HepG2 (cell line): ENCODE measurements at regions not wholly inside any gene's neighbourhood (a gene's known extent, or its start where the extent isn't known, plus 50 kb on each side); places are given as distances from the start of the nearest gene placed in this dataset.

Experiments used
- ATAC-seq: fragments of 200-7000 bp; cut with Tn5 transposase; 3 replicates; pipeline ENCODE4 v1.9.1; 2020; ENCODE audit warnings: mild to moderate bottlenecking, moderate library complexity
- BruUV-seq: library from RNA; stranded (reverse); fragments of 400-500 nt; replicated peaks from 2 replicates; lab custom pipeline; 2021; lab: Mats Ljungman, UMichigan
- CTCF ChIA-PET: fragments of 300-600 bp; formaldehyde crosslinking; extraction: SDS; loops from one replicate; lab custom pipeline; 2021; ENCODE audit warnings: low total read pairs, inconsistent platforms, low intra/inter-chr PET ratio; lab: Yijun Ruan, JAX
- POLR2A ChIA-PET: fragments of 350-600 bp; sonication (Branson Sonifier 250); formaldehyde crosslinking; loops from one replicate; lab custom pipeline; 2020; ENCODE audit warnings: antibody characterized with exemption, inconsistent platforms; lab: Yijun Ruan, JAX
- DNase-seq: peaks from one replicate; pipeline ENCODE4 v3.0.0-alpha.2; 2015; ENCODE audit warnings: low spot score
- FAIRE-seq: peaks from 3 replicates; lab custom pipeline; 2011; peaks lifted over from hg19 to GRCh38; lab: Jason Lieb, UNC
- H2AFZ ChIP-seq: one replicate; pipeline ENCODE4 v1.6.1; 2011; ENCODE audit warnings: low read length, inconsistent platforms
- H3K27ac ChIP-seq: fragments of 300-600 bp; 3 replicates; pipeline ENCODE4 v1.8.0; 2011; ENCODE audit warnings: mixed run types, mild to moderate bottlenecking, mixed read lengths, low read length, inconsistent platforms; ENCODE audit not compliant: insufficient read depth; ENCODE audit errors: extremely low read length
- H3K27me3 ChIP-seq, 2 experiments: fragments of 200-600 bp in 1 of 2; 2 replicates in 1 of 2; 3 replicates in 1 of 2; pipeline versions ENCODE4 v1.6.0 to v1.8.0; 2011; ENCODE audit warnings: low read length in 2 of 2, mild to moderate bottlenecking in 2 of 2, moderate library complexity in 2 of 2, inconsistent platforms in 1 of 2; ENCODE audit not compliant: insufficient read depth in 2 of 2, control insufficient read depth in 1 of 2
- H3K36me3 ChIP-seq, 2 experiments: fragments of 200-600 bp in 1 of 2; replicated peaks in 1 of 2; 2 replicates in 1 of 2; 3 replicates in 1 of 2; pipeline versions ENCODE4 v1.5.1 to v1.8.0; 2011; ENCODE audit warnings: low read length in 2 of 2, inconsistent platforms in 1 of 2; ENCODE audit not compliant: insufficient read depth in 2 of 2, control insufficient read depth in 1 of 2
- H3K4me1 ChIP-seq: 2 replicates; pipeline ENCODE4 v1.5.1; 2012; ENCODE audit warnings: low read length, inconsistent platforms; ENCODE audit not compliant: insufficient read depth
- H3K4me2 ChIP-seq: 2 replicates; pipeline ENCODE4 v1.6.0; 2011; ENCODE audit warnings: low read depth, low read length, inconsistent platforms
- H3K4me3 ChIP-seq, 3 experiments: fragments of 200-600 bp in 1 of 3; sonication (generic), shearing (Covaris generic) in 1 of 3; replicated peaks in 1 of 3; 2 replicates each; pipeline ENCODE4 v1.5.1; 2011 to 2016; ENCODE audit warnings: low read length in 3 of 3, inconsistent platforms in 2 of 3, low read depth in 2 of 3, mild to moderate bottlenecking in 2 of 3, control low read depth in 1 of 3, mixed read lengths in 1 of 3; ENCODE audit not compliant: insufficient read depth in 1 of 3
- H3K79me2 ChIP-seq: one replicate; pipeline ENCODE4 v1.6.1; 2011; ENCODE audit warnings: low read length, inconsistent platforms; ENCODE audit not compliant: insufficient read depth
- H3K9ac ChIP-seq: 2 replicates; pipeline ENCODE4 v1.6.0; 2011; ENCODE audit warnings: mild to moderate bottlenecking, low read depth, low read length, inconsistent platforms; ENCODE audit not compliant: insufficient read depth
- H3K9me3 ChIP-seq: 2 replicates; pipeline ENCODE4 v1.5.1; 2012; ENCODE audit warnings: mild to moderate bottlenecking, low read length
- H4K20me1 ChIP-seq: 2 replicates; pipeline ENCODE4 v1.6.0; 2011; ENCODE audit warnings: inconsistent platforms, mild to moderate bottlenecking, low read length, moderate library complexity; ENCODE audit not compliant: insufficient read depth
- SNAPC2 ChIP-seq: sonication (generic); formaldehyde crosslinking; IDR thresholded peaks from 2 replicates; pipeline ENCODE4 v1.8.1; 2022; ENCODE audit warnings: mild to moderate bottlenecking, missing genetic modification reagents
- ZNF558 ChIP-seq: sonication (generic); formaldehyde crosslinking; IDR thresholded peaks from 2 replicates; pipeline ENCODE4 v1.9.0; 2022; ENCODE audit warnings: mild to moderate bottlenecking, missing genetic modification reagents, borderline replicate concordance
- ZNF619 ChIP-seq: sonication (generic); formaldehyde crosslinking; IDR thresholded peaks from 2 replicates; pipeline ENCODE4 v1.4.0; 2020; ENCODE audit warnings: mild to moderate bottlenecking, missing genetic modification reagents
- ZSCAN22 ChIP-seq: sonication (generic); formaldehyde crosslinking; IDR thresholded peaks from 2 replicates; pipeline ENCODE4 v1.4.0; 2020; ENCODE audit warnings: mild to moderate bottlenecking, missing genetic modification reagents
- WGBS: methylation state at CpG from one replicate; pipeline ENCODE4 v1.1.6; 2017; ENCODE audit warnings: low lambda C conversion rate; 5-methylcytosine and 5-hydroxymethylcytosine counted together
- in situ Hi-C: cut with HindIII; loops from 2 replicates; pipeline ENCODE4 v1.10.0; 2017; ENCODE audit warnings: low pct_unique_long_range_greater_than_20kb; ENCODE audit not compliant: extremely low pct_ligation_motif_present
- intact Hi-C: fragments of 100-400 bp; cut with micrococcal nuclease; formaldehyde crosslinking; loops from one replicate; pipeline ENCODE4 v1.10.0; 2022; ENCODE audit not compliant: unreplicated experiment
- TF ChIP-seq, protein P1 (sequence below), 2 experiments: fragments of 450-650 bp in 1 of 2; sonication (generic) in 1 of 2; formaldehyde crosslinking; IDR thresholded peaks; 2 replicates each; pipeline versions ENCODE4 v1.5.0 to v1.8.0; 2020 to 2022; ENCODE audit warnings: mild to moderate bottlenecking in 1 of 2, missing genetic modification reagents in 1 of 2
- TF ChIP-seq, protein P2 (sequence below): sonication (generic); formaldehyde crosslinking; conservative IDR thresholded peaks from 2 replicates; pipeline ENCODE4 v1.4.0; 2020; ENCODE audit warnings: mild to moderate bottlenecking, missing genetic modification reagents, moderate library complexity

DNA sequence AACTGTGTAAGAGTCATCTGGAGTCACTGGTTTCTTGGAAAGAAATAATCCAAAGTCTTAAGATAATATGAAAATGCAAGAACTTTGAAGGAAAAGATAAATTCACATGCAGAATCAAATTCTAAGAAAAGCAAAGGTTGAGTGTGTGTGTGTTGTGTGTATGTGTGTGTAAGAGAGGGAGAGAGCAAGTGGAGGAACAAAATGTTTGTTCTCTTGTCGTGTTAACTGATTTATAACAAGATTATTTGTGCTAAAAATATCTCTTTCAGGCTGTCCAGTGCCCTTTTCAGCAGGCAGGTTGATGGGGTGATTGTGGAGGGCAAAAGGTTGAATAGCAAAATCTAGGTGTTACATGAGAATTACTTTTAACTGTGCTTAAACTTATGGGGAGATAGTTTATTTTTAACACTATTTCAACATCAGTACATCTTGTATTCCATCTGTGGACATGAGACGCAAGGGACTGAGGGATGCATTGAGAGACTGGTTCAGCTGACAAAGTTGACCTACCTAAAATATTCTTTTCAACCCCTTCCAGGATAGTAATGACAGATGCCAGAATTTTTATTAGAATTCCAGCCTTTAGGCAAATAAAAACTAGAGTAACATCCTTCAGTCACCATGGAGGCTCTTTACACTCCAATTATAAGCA, 342.4 kb upstream of the CD180 start:
- ATAC-seq (no peak), FAIRE-seq (no peak), DNase-seq (no peak)
- H3K4me1 ChIP-seq: 0 out of 2 replicates have a peak, but pooled peaks cover 5% of the 10 kb centered on the region
- in situ Hi-C loops: no loop called here
- H2AFZ ChIP-seq: no peak overlapping the region
- 53% methylated on average over 2 of the region's 2 CpGs for WGBS
- TF ChIP-seq, protein P1, sequence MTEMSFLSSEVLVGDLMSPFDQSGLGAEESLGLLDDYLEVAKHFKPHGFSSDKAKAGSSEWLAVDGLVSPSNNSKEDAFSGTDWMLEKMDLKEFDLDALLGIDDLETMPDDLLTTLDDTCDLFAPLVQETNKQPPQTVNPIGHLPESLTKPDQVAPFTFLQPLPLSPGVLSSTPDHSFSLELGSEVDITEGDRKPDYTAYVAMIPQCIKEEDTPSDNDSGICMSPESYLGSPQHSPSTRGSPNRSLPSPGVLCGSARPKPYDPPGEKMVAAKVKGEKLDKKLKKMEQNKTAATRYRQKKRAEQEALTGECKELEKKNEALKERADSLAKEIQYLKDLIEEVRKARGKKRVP (CRISPR knock-in tag; IDR thresholded peaks at IDR 0.05): no peak
- TF ChIP-seq ZNF558 (CRISPR knock-in tag) (no peak), ZNF619 (no peak), ZSCAN22 (CRISPR knock-in tag) (no peak), SNAPC2 (CRISPR knock-in tag) (no peak)
- TF ChIP-seq, protein P2, sequence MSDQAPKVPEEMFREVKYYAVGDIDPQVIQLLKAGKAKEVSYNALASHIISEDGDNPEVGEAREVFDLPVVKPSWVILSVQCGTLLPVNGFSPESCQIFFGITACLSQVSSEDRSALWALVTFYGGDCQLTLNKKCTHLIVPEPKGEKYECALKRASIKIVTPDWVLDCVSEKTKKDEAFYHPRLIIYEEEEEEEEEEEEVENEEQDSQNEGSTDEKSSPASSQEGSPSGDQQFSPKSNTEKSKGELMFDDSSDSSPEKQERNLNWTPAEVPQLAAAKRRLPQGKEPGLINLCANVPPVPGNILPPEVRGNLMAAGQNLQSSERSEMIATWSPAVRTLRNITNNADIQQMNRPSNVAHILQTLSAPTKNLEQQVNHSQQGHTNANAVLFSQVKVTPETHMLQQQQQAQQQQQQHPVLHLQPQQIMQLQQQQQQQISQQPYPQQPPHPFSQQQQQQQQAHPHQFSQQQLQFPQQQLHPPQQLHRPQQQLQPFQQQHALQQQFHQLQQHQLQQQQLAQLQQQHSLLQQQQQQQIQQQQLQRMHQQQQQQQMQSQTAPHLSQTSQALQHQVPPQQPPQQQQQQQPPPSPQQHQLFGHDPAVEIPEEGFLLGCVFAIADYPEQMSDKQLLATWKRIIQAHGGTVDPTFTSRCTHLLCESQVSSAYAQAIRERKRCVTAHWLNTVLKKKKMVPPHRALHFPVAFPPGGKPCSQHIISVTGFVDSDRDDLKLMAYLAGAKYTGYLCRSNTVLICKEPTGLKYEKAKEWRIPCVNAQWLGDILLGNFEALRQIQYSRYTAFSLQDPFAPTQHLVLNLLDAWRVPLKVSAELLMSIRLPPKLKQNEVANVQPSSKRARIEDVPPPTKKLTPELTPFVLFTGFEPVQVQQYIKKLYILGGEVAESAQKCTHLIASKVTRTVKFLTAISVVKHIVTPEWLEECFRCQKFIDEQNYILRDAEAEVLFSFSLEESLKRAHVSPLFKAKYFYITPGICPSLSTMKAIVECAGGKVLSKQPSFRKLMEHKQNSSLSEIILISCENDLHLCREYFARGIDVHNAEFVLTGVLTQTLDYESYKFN: no peak
- CTCF ChIA-PET: no interaction called here
- H3K27ac ChIP-seq: no peak overlapping the region
- no peaks in the 10 kb centered on the region for H3K79me2 ChIP-seq
- intact Hi-C loops: no loop called here
- POLR2A ChIA-PET: no interaction called here
- H3K4me2 ChIP-seq: no peak overlapping the region
- no peak overlapping the region for H3K9ac ChIP-seq
- BruUV-seq: no TSS peak
- no peaks in the 10 kb centered on the region for H3K27me3 ChIP-seq
- H4K20me1 ChIP-seq: no peaks in the 10 kb centered on the region
- H3K9me3 ChIP-seq: no peaks in the 10 kb centered on the region
- H3K4me3 ChIP-seq: no peak overlapping the region
- H3K36me3 ChIP-seq: no peaks in the 10 kb centered on the region
